Endothelial cell (in vitro differentiated cells): ENCODE measurements at regions not wholly inside any gene's neighbourhood (a gene's known extent, or its start where the extent isn't known, plus 50 kb on each side); places are given as distances from the start of the nearest gene placed in this dataset.

Source experiments
- DNase-seq: peaks from one replicate; pipeline ENCODE4 v3.0.0; 2021; ENCODE audit warnings: low spot score
- H3K27ac Mint-ChIP-seq: one replicate; pipeline ENCODE4 v1.8.0; 2021; ENCODE audit warnings: mixed read lengths, inconsistent platforms; ENCODE audit not compliant: unreplicated experiment
- H3K27me3 Mint-ChIP-seq: one replicate; pipeline ENCODE4 v1.8.0; 2021; ENCODE audit warnings: mild to moderate bottlenecking, moderate library complexity, mixed read lengths, inconsistent platforms; ENCODE audit not compliant: unreplicated experiment
- H3K36me3 Mint-ChIP-seq: one replicate; pipeline ENCODE4 v1.8.0; 2021; ENCODE audit warnings: mild to moderate bottlenecking, low read depth, mixed read lengths, inconsistent platforms; ENCODE audit not compliant: unreplicated experiment
- H3K4me1 Mint-ChIP-seq: one replicate; pipeline ENCODE4 v1.8.0; 2021; ENCODE audit warnings: mild to moderate bottlenecking, mixed read lengths, inconsistent platforms; ENCODE audit not compliant: unreplicated experiment
- H3K4me3 Mint-ChIP-seq: one replicate; pipeline ENCODE4 v1.8.0; 2021; ENCODE audit warnings: mild to moderate bottlenecking, mixed read lengths, inconsistent platforms; ENCODE audit not compliant: unreplicated experiment
- H3K9me3 Mint-ChIP-seq: one replicate; pipeline ENCODE4 v1.8.0; 2021; ENCODE audit warnings: mixed read lengths, inconsistent platforms; ENCODE audit not compliant: unreplicated experiment
- CTCF ChIP-seq: fragments of 200-600 bp; sonication (generic); IDR thresholded peaks from one replicate; pipeline ENCODE4 v1.5.0; 2021; ENCODE audit warnings: antibody characterized with exemption; ENCODE audit not compliant: unreplicated experiment

GRCh38 chr4:24720979-24721378, 74.4 kb upstream of the SOD3 start:
- no peaks in the 10 kb centered on the region for H3K36me3 Mint-ChIP-seq
- no peak overlapping the region for H3K4me3 Mint-ChIP-seq
- no peaks in the 10 kb centered on the region for H3K27me3 Mint-ChIP-seq
- no peaks in the 10 kb centered on the region for H3K4me1 Mint-ChIP-seq
- no peak for TF ChIP-seq CTCF
- H3K9me3 Mint-ChIP-seq: no peaks in the 10 kb centered on the region
- no peak overlapping the region for H3K27ac Mint-ChIP-seq
- DNase-seq: no peak

GRCh38 chr4:24722026-24722568, 73.3 kb upstream of the SOD3 start:
- Mint-ChIP-seq H3K9me3 (no peaks in the 10 kb centered on the region), H3K4me1 (no peaks in the 10 kb centered on the region), H3K4me3 (no peak overlapping the region), H3K27me3 (no peaks in the 10 kb centered on the region), H3K36me3 (no peaks in the 10 kb centered on the region), H3K27ac (no peak overlapping the region)
- DNase-seq: no peak
- TF ChIP-seq CTCF: no peak

- H3K36me3 Mint-ChIP-seq: no peaks in the 10 kb centered on the region
- no peaks in the 10 kb centered on the region for H3K9me3 Mint-ChIP-seq
- TF ChIP-seq CTCF: no peak
- H3K4me1 Mint-ChIP-seq: no peaks in the 10 kb centered on the region
- no peak overlapping the region for H3K4me3 Mint-ChIP-seq
- H3K27ac Mint-ChIP-seq: no peak overlapping the region
- DNase-seq: no peak
- peaks cover 3% of the 10 kb centered on the region for H3K27me3 Mint-ChIP-seq
Observed at GRCh38 chr4:24727390-24728224, 67.8 kb upstream of the SOD3 start.

- Mint-ChIP-seq H3K27ac (no peak overlapping the region), H3K4me1 (peaks cover 2% of the 10 kb centered on the region), H3K27me3 (peaks cover 3% of the 10 kb centered on the region), H3K36me3 (no peaks in the 10 kb centered on the region), H3K9me3 (no peaks in the 10 kb centered on the region), H3K4me3 (no peak overlapping the region)
- DNase-seq: no peak
- TF ChIP-seq CTCF: no peak
Observed at GRCh38 chr4:24729119-24729730, 66.1 kb upstream of the SOD3 start.
